NCI-H82 (cell line): ENCODE measurements at regions not wholly inside any gene's neighbourhood (a gene's known extent, or its start where the extent isn't known, plus 50 kb on each side); places are given as distances from the start of the nearest gene placed in this dataset.

ENCODE experiments used
- DNase-seq: peaks from one replicate; lab custom pipeline; 2025; lab: John Stamatoyannopoulos, UW

- DNase-seq: no peak
These were observed 233.1 kb upstream of the POU3F3 start for GRCh38 chr2:104620801-104621200.

- no peak for DNase-seq
These were observed 218.3 kb upstream of the POU3F3 start for GRCh38 chr2:104635608-104636007.

GRCh38 chr2:104638190-104638858 lies 215.6 kb upstream of the POU3F3 start:
- no peak for DNase-seq

- DNase-seq: no peak
These were observed 215.1 kb upstream of the POU3F3 start for GRCh38 chr2:104638859-104639202.

DNA sequence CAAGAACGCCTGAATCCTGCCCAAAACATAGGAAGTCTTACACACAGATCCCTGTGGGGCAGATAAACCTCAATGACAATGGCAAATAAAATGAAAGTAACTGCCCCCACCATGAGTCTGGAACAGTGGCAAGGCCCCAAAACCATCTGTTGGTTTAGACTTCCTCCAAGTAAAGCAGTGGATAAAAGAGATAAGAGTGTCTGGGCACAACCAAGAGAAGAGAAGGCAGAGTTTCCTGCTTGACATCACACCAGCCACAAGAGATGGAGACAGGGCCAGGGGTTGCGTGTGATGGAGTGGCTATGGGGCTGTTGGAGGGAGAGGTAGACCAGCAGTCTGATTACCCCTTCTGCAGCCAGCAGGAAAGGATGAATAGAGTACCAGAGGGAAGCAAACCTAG lies 212.1 kb upstream of the POU3F3 start:
- DNase-seq: no peak

GRCh38 chr2:104648376-104648775 lies 205.5 kb upstream of the POU3F3 start:
- no peak for DNase-seq

DNA sequence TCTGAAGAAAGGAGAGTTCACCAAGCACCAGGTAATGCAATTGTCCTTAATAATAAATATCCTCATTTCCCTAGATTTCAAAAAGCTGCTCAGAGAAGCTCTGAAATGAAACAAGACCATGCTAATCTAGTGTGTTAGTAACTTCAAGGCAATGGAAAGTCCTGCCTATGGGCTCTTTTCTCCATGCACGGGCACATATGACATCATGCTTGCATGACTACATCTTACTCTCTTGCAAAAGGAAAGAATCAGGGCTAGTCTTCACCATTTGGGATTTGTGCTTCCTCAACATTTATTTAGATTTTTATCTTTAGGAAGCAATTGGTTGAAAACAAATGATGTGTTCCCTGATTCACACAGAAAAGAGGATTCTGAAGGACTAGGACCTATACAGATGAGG lies 204.0 kb upstream of the POU3F3 start:
- DNase-seq: no peak

GRCh38 chr2:104650405-104650996 lies 203.4 kb upstream of the POU3F3 start:
- no peak for DNase-seq

- DNase-seq: no peak
These were observed 199.1 kb upstream of the POU3F3 start for GRCh38 chr2:104654811-104655210.

DNA sequence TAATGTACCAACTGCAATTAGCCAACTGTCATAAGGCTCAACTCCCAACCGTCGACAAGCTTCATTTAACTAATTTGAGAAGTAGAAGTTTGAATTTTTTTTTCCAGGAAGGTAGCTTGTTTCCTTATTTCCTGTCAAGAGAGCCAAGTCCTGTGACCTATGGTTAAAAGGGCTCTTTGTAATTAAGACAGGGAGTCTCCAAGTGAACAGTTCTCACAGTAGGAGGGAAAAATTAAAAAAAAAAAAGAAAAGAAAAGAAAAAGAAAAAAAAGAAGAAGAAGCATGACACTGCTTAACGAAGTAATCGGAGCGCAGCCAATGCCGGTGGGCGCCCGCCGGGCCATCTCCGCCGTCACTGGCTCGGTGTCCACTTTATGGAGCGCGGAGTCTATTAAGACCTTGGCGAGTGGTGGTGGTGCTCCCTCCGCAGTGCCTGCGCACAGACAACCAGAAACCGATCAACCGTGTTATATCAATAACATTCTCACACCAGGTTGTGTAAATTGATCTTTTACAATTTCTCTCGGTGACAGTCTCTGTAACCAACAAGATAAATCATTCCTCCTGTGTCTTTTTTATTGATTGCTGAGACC lies 197.2 kb upstream of the POU3F3 start:
- no peak for DNase-seq

- DNase-seq: no peak
These were observed 195.6 kb upstream of the POU3F3 start for GRCh38 chr2:104658144-104658835.

DNA sequence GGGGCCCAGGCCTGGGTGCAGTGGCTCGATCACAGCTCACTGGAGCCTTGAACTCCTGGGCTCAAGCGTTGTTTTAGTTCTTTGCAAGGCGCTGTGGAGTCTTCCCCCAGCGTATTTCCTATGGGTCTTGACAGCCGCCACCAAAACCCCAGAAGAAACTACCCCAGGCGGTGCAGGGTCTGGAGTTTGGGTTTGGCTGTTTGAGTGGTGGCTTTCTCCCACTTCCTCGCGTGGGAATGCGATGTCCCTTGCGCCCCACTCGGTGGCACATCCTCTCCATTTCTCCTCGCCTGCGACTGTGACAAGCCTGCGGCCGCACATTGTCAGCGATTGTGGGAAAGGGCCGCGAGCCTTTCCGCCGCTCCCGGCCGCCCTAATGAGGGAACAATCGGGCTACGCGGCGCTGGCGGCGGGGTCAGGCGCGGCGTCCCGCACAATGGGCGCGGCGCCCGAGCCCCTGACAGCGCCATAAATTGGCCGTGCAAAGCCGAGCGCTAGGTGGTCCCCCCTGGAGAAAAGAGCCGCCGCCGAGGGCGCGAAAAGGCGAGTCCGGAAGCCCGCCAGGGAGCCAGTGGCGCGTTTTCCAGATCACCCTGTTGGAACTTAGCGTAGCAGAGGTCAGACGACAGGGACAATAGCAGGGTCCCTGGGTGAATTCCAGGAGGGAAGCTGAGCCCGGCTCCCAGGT lies 194.9 kb upstream of the POU3F3 start:
- no peak for DNase-seq

GRCh38 chr2:104660991-104661390 lies 192.9 kb upstream of the POU3F3 start:
- DNase-seq: no peak

GRCh38 chr2:104664672-104665071 lies 189.2 kb upstream of the POU3F3 start:
- no peak for DNase-seq

GRCh38 chr2:104668631-104669030 lies 185.3 kb upstream of the POU3F3 start:
- DNase-seq: no peak

GRCh38 chr2:104673225-104673624 lies 180.7 kb upstream of the POU3F3 start:
- no peak for DNase-seq

DNA sequence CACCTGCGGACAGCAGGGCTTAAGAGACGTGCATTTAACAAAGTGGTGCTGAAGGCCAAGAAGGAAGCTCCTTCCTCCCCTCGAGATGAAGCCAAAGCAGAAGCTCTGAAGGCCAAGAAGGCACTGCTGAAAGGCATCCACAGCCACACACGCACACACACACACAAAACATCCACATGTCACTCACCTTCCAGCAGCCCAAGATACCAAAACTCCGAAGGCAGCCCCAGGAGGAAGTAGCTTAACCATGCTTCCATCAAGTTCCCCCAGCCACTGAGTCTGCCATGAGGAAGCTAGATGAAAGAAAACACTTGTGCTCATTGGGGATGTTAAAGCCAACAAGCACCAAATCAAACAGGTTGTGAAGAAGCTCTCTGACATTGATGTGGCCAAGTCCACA lies 175.7 kb upstream of the POU3F3 start:
- no peak for DNase-seq

DNA sequence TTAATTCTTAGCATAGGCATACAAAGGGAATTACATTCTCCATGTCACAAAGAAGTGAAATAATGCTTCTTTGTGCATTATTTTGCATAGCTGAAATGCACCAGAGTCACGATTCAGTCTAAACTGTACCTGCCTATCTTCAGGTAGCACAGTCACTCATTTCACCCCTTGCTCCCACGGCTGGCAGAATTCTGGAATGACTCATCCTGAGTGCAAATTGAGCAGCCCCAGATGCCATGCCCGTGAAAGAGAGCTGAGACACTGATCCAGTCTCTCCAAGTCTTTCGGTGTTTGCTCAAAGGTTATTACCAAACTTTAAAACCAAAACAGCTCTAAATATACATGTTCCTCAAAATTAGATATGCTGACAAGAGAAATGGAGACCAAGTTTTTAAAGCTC lies 168.3 kb upstream of the POU3F3 start:
- DNase-seq: no peak

- DNase-seq: no peak
These were observed 166.8 kb upstream of the POU3F3 start for GRCh38 chr2:104687147-104687546.

- DNase-seq: no peak
These were observed 163.5 kb upstream of the POU3F3 start for GRCh38 chr2:104690255-104690984.

GRCh38 chr2:104698276-104698675 lies 155.6 kb upstream of the POU3F3 start:
- no peak for DNase-seq

DNA sequence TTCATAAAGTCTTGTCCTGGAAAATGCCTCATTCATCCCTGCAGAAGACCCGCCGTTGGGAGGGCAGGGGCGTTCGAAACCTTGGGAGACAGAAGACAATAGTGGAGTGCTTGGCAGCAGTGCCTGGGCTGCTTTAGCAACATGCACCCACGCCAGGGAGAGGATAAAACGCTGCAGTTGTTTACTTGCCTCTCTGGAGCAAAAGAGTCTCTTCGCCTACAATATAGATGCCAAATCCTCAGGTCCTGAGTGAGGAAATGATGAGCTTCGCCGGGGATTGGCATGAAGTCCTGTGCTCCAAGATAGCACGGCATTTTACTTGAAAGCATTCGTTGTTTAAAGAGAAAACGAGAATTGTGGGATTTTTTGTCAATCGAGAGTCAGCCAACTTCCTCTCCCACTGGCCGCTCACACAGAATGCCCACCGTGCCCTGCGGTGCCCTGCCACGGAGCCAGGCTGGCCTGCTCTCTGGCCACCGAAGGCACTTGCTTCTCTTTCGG lies 152.5 kb upstream of the POU3F3 start:
- DNase-seq: no peak
